COR-L47 (cell line): ENCODE measurements at regions not wholly inside any gene's neighbourhood (a gene's known extent, or its start where the extent isn't known, plus 50 kb on each side); places are given as distances from the start of the nearest gene placed in this dataset.
A peak's percentile ranks its signal among the peaks of the same experiment; 100 is the strongest.
"Not testable (repeated sequence)": the region's sequence is repeated elsewhere in the genome, so short reads cannot be mapped to it uniquely, and the experiment has no call there.

Source experiments
- DNase-seq: peaks from one replicate; lab custom pipeline; 2025; lab: John Stamatoyannopoulos, UW

- no peak for DNase-seq
Measured at GRCh38 chr6:14366315-14366714, 248.7 kb downstream of the CD83 start.

- DNase-seq, result no peak
Measured at GRCh38 chr6:14366872-14367271, 249.3 kb downstream of the CD83 start.

- DNase-seq, result no peak
Measured at GRCh38 chr6:14367296-14367695, 249.7 kb downstream of the CD83 start.

- DNase-seq, result no peak
Measured at GRCh38 chr6:14369717-14370116, 252.1 kb downstream of the CD83 start.

GRCh38 chr6:14371530-14371929, 254.0 kb downstream of the CD83 start:
- no peak for DNase-seq

GRCh38 chr6:14372734-14373489, 255.3 kb downstream of the CD83 start:
- DNase-seq, result peak; percentile 56

- no peak for DNase-seq
Measured at GRCh38 chr6:14373648-14374437, 256.3 kb downstream of the CD83 start.

- no peak for DNase-seq
Measured at GRCh38 chr6:14375930-14376329, 258.4 kb downstream of the CD83 start.

- DNase-seq, result no peak
Measured at GRCh38 chr6:14379568-14379967, 262.0 kb downstream of the CD83 start.

GRCh38 chr6:14380086-14380820, 262.7 kb downstream of the CD83 start:
- peak; percentile 43 for DNase-seq

- peak; percentile 94 for DNase-seq
Measured at GRCh38 chr6:14380901-14381828, 263.6 kb downstream of the CD83 start.

GRCh38 chr6:14381829-14382677, 264.5 kb downstream of the CD83 start:
- DNase-seq, result peak; percentile 27

- DNase-seq, result no peak
Measured at GRCh38 chr6:14382678-14383236, 265.2 kb downstream of the CD83 start.

- no peak for DNase-seq
Measured at GRCh38 chr6:14383393-14384174, 266.0 kb downstream of the CD83 start.

GRCh38 chr6:14384175-14384949, 266.8 kb downstream of the CD83 start:
- DNase-seq, result peak; percentile 97

- DNase-seq, result no peak
Measured at GRCh38 chr6:14386263-14386662, 268.7 kb downstream of the CD83 start.

GRCh38 chr6:14386668-14387067, 269.1 kb downstream of the CD83 start:
- DNase-seq, result no peak

GRCh38 chr6:14388371-14388770, 270.8 kb downstream of the CD83 start:
- no peak for DNase-seq

- not testable (repeated sequence) for DNase-seq
Measured at GRCh38 chr6:14389776-14390175, 272.2 kb downstream of the CD83 start.
